ENCODE measurements at regions not wholly inside any gene's neighbourhood (a gene's known extent, or its start where the extent isn't known, plus 50 kb on each side); places are given as distances from the start of the nearest gene placed in this dataset.

DNA sequence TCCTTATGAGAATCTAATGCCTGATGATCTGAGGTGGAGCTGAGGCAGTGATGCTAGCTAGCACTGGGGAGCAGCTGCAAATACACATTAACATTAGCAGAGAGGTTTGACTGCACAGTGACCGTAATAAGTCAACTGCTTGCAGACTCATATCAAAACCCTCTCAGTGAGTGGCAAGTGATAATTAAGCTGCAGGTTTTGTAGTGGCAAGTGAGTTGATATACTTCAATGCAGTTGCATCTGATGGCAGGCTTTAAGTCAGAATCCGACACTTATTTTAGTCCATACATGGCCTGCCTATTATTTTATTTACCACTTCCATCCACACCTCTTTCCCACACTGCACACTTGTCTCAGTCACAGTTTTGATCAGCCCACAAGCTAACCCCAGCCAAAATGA is 209.2 kb upstream of the IRS2 start (continued):
- TF ChIP-seq, protein P1, sequence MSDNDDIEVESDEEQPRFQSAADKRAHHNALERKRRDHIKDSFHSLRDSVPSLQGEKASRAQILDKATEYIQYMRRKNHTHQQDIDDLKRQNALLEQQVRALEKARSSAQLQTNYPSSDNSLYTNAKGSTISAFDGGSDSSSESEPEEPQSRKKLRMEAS (IDR thresholded peaks at IDR 0.05), result no peak
- TF ChIP-seq HNF4A (conservative IDR thresholded peaks at IDR 0.05), result no peak

DNA sequence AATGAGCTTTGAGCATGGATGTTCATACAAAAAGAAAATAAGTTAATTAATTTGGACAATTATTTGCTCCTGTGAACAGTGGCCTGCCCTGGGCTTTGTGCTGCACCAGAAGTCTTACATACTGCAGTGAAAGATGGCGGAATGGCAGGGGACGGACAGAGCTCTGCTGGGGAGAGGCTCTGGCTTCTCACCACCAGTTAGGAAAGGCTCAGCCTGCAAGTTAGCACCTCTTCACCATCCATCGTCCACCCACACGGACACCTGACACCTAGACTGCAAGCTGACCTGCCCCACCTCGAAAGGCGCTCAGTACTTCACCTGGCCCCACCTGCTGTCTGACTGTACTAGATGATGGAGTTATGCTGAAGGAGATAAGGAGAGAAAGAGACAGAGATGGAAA is 203.9 kb upstream of the IRS2 start:
- TF ChIP-seq FOXA1 (IDR thresholded peaks at IDR 0.05), result no peak
- no peak for TF ChIP-seq HNF4G (IDR thresholded peaks at IDR 0.05)
- no peak for TF ChIP-seq SP1 (IDR thresholded peaks at IDR 0.05)
- TF ChIP-seq, protein P2, sequence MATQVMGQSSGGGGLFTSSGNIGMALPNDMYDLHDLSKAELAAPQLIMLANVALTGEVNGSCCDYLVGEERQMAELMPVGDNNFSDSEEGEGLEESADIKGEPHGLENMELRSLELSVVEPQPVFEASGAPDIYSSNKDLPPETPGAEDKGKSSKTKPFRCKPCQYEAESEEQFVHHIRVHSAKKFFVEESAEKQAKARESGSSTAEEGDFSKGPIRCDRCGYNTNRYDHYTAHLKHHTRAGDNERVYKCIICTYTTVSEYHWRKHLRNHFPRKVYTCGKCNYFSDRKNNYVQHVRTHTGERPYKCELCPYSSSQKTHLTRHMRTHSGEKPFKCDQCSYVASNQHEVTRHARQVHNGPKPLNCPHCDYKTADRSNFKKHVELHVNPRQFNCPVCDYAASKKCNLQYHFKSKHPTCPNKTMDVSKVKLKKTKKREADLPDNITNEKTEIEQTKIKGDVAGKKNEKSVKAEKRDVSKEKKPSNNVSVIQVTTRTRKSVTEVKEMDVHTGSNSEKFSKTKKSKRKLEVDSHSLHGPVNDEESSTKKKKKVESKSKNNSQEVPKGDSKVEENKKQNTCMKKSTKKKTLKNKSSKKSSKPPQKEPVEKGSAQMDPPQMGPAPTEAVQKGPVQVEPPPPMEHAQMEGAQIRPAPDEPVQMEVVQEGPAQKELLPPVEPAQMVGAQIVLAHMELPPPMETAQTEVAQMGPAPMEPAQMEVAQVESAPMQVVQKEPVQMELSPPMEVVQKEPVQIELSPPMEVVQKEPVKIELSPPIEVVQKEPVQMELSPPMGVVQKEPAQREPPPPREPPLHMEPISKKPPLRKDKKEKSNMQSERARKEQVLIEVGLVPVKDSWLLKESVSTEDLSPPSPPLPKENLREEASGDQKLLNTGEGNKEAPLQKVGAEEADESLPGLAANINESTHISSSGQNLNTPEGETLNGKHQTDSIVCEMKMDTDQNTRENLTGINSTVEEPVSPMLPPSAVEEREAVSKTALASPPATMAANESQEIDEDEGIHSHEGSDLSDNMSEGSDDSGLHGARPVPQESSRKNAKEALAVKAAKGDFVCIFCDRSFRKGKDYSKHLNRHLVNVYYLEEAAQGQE (IDR thresholded peaks at IDR 0.05), result no peak
- TF ChIP-seq, protein P3, sequence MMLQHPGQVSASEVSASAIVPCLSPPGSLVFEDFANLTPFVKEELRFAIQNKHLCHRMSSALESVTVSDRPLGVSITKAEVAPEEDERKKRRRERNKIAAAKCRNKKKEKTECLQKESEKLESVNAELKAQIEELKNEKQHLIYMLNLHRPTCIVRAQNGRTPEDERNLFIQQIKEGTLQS (IDR thresholded peaks at IDR 0.05), result no peak
- TF ChIP-seq GABPA (IDR thresholded peaks at IDR 0.05 in 1 of 2, conservative IDR thresholded peaks at IDR 0.05 in 1 of 2), result no peak
- no peak for TF ChIP-seq FOXA2 (IDR thresholded peaks at IDR 0.05)
- no peak for TF ChIP-seq RAD21 (IDR thresholded peaks at IDR 0.05)
- TF ChIP-seq EGR1 (IDR thresholded peaks at IDR 0.05; ENCODE audit: low read depth in 2 of 2), result no peak
- TF ChIP-seq, protein P4, sequence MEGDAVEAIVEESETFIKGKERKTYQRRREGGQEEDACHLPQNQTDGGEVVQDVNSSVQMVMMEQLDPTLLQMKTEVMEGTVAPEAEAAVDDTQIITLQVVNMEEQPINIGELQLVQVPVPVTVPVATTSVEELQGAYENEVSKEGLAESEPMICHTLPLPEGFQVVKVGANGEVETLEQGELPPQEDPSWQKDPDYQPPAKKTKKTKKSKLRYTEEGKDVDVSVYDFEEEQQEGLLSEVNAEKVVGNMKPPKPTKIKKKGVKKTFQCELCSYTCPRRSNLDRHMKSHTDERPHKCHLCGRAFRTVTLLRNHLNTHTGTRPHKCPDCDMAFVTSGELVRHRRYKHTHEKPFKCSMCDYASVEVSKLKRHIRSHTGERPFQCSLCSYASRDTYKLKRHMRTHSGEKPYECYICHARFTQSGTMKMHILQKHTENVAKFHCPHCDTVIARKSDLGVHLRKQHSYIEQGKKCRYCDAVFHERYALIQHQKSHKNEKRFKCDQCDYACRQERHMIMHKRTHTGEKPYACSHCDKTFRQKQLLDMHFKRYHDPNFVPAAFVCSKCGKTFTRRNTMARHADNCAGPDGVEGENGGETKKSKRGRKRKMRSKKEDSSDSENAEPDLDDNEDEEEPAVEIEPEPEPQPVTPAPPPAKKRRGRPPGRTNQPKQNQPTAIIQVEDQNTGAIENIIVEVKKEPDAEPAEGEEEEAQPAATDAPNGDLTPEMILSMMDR (IDR thresholded peaks at IDR 0.05; ENCODE audit: low read depth, low read length, missing input control), result no peak
- TF ChIP-seq, protein P5, sequence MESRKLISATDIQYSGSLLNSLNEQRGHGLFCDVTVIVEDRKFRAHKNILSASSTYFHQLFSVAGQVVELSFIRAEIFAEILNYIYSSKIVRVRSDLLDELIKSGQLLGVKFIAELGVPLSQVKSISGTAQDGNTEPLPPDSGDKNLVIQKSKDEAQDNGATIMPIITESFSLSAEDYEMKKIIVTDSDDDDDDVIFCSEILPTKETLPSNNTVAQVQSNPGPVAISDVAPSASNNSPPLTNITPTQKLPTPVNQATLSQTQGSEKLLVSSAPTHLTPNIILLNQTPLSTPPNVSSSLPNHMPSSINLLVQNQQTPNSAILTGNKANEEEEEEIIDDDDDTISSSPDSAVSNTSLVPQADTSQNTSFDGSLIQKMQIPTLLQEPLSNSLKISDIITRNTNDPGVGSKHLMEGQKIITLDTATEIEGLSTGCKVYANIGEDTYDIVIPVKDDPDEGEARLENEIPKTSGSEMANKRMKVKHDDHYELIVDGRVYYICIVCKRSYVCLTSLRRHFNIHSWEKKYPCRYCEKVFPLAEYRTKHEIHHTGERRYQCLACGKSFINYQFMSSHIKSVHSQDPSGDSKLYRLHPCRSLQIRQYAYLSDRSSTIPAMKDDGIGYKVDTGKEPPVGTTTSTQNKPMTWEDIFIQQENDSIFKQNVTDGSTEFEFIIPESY (IDR thresholded peaks at IDR 0.05), result no peak
- no peak for TF ChIP-seq HNF4A (conservative IDR thresholded peaks at IDR 0.05)
- TF ChIP-seq, protein P1 (IDR thresholded peaks at IDR 0.05), result no peak
- no peak for TF ChIP-seq RXRA (IDR thresholded peaks at IDR 0.05)
- TF ChIP-seq NR2F2 (IDR thresholded peaks at IDR 0.05), result no peak
- no peak for TF ChIP-seq YY1 (IDR thresholded peaks at IDR 0.05)
- TF ChIP-seq JUND (IDR thresholded peaks at IDR 0.05), result no peak
- no peak for TF ChIP-seq TAF1 (conservative IDR thresholded peaks at IDR 0.05)
- no peak overlapping the region for H3K9ac ChIP-seq (ENCODE audit: low read depth in 1 of 2, low read length in 2 of 2)
- H3K27me3 ChIP-seq (ENCODE audit: control insufficient read depth in 4 of 4, insufficient read depth in 4 of 4, low read length in 3 of 4), result no peaks in the 10 kb centered on the region
- H3K4me1 ChIP-seq (ENCODE audit: control insufficient read depth in 4 of 4, insufficient read depth in 4 of 4, low read length in 3 of 4), result no peaks in the 10 kb centered on the region
- no peak overlapping the region for H3K4me3 ChIP-seq (ENCODE audit: low read depth in 1 of 3, low read length in 3 of 3)
- H3K36me3 ChIP-seq (ENCODE audit: control insufficient read depth in 4 of 4, insufficient read depth in 3 of 4, low read depth in 1 of 4, low read length in 3 of 4), result no peaks in the 10 kb centered on the region
- no peak overlapping the region for H3K27ac ChIP-seq (ENCODE audit: low read depth in 1 of 2, low read length in 2 of 2)
- WGBS, result 93% methylated on average over 6 of the region's 6 CpGs
- no peaks in the 10 kb centered on the region for H3K9me3 ChIP-seq (ENCODE audit: control insufficient read depth in 4 of 4, low read length in 3 of 4)
- no peak for DNase-seq (ENCODE audit: low spot score)
